GM23338 (cell line): ENCODE measurements at regions not wholly inside any gene's neighbourhood (a gene's known extent, or its start where the extent isn't known, plus 50 kb on each side); places are given as distances from the start of the nearest gene placed in this dataset.

Experiments
- ATAC-seq: fragments of 200-7000 bp; cut with Tn5 transposase; 3 replicates; pipeline ENCODE4 v1.9.1; 2020
- DNase-seq: peaks from one replicate; pipeline ENCODE4 v3.0.0-alpha.2; 2015; ENCODE audit warnings: low spot score
- H2AFZ ChIP-seq: fragments of 200-600 bp; sonication (generic); 2 replicates; pipeline ENCODE4 v1.8.0; 2016; ENCODE audit warnings: antibody characterized with exemption, mild to moderate bottlenecking, moderate library complexity
- H3F3A ChIP-seq: fragments of 200-600 bp; sonication (generic); replicated peaks from 2 replicates; pipeline ENCODE4 v1.8.0; 2017; ENCODE audit warnings: antibody characterized with exemption, mixed run types, low read depth
- H3K27ac ChIP-seq: fragments of 200-600 bp; sonication (generic); 2 replicates; pipeline ENCODE4 v1.6.1; 2016; ENCODE audit warnings: low read depth
- H3K27me3 ChIP-seq: fragments of 200-600 bp; sonication (generic); 2 replicates; pipeline ENCODE4 v1.8.0; 2016; ENCODE audit warnings: mild to moderate bottlenecking, mixed run types, moderate library complexity; ENCODE audit not compliant: insufficient read depth
- H3K36me3 ChIP-seq: fragments of 200-600 bp; sonication (generic); 2 replicates; pipeline ENCODE4 v1.8.0; 2016; ENCODE audit warnings: mild to moderate bottlenecking; ENCODE audit not compliant: insufficient read depth
- H3K4me1 ChIP-seq: fragments of 200-600 bp; sonication (generic); 2 replicates; pipeline ENCODE4 v1.8.0; 2016; ENCODE audit warnings: mild to moderate bottlenecking, moderate library complexity; ENCODE audit not compliant: insufficient read depth
- H3K4me2 ChIP-seq: fragments of 200-600 bp; sonication (generic); 2 replicates; pipeline ENCODE4 v1.7.1; 2017; ENCODE audit warnings: mixed run types
- H3K4me3 ChIP-seq: fragments of 200-600 bp; sonication (generic); 2 replicates; pipeline ENCODE4 v1.6.1; 2016; ENCODE audit warnings: mixed run types
- H3K79me2 ChIP-seq: fragments of 200-600 bp; sonication (generic); replicated peaks from 2 replicates; pipeline ENCODE4 v1.8.0; 2017; ENCODE audit warnings: mild to moderate bottlenecking; ENCODE audit not compliant: insufficient read depth
- H3K9me2 ChIP-seq: fragments of 200-600 bp; sonication (generic); 2 replicates; pipeline ENCODE4 v1.8.0; 2017; ENCODE audit not compliant: insufficient read depth
- H4K20me1 ChIP-seq: fragments of 200-600 bp; sonication (generic); replicated peaks from 2 replicates; pipeline ENCODE4 v1.8.0; 2017; ENCODE audit warnings: mild to moderate bottlenecking; ENCODE audit not compliant: insufficient read depth
- H3K27ac Mint-ChIP-seq: 2 replicates; pipeline ENCODE4 v1.8.0; 2020; ENCODE audit warnings: inconsistent platforms, mild to moderate bottlenecking, moderate library complexity, mixed read lengths
- H3K27me3 Mint-ChIP-seq: 3 replicates; pipeline ENCODE4 v1.8.0; 2022; ENCODE audit warnings: low read depth, mild to moderate bottlenecking, moderate library complexity, mixed read lengths, inconsistent platforms; ENCODE audit not compliant: insufficient read depth, poor library complexity
- H3K36me3 Mint-ChIP-seq: 3 replicates; pipeline ENCODE4 v1.8.0; 2021; ENCODE audit warnings: low read depth, mild to moderate bottlenecking, inconsistent platforms, moderate library complexity, mixed read lengths
- H3K4me1 Mint-ChIP-seq: 3 replicates; pipeline ENCODE4 v1.8.0; 2020; ENCODE audit warnings: mild to moderate bottlenecking, inconsistent platforms, mixed read lengths
- H3K4me3 Mint-ChIP-seq: 3 replicates; pipeline ENCODE4 v1.8.0; 2021; ENCODE audit warnings: moderate library complexity, mild to moderate bottlenecking, inconsistent platforms, mixed read lengths
- H3K9me3 Mint-ChIP-seq: 3 replicates; pipeline ENCODE4 v1.8.0; 2020; ENCODE audit warnings: moderate library complexity, mild to moderate bottlenecking, inconsistent platforms, mixed read lengths
- CREB1 ChIP-seq: fragments of 250-450 bp; sonication (Bioruptor Pico); IDR thresholded peaks from 2 replicates; pipeline ENCODE4 v1.5.0; 2020; ENCODE audit warnings: low read depth, mild to moderate bottlenecking, moderate library complexity
- JUNB ChIP-seq: IDR thresholded peaks from one replicate; pipeline ENCODE4 v1.6.1; 2016; ENCODE audit warnings: antibody characterized with exemption; ENCODE audit not compliant: unreplicated experiment
- NANOG ChIP-seq: IDR thresholded peaks from 2 replicates; pipeline ENCODE4 v1.6.1; 2016; ENCODE audit warnings: antibody characterized with exemption, borderline replicate concordance
- REST ChIP-seq: IDR thresholded peaks from one replicate; pipeline ENCODE4 v1.6.1; 2018; ENCODE audit warnings: antibody characterized with exemption; ENCODE audit not compliant: unreplicated experiment
- STAT1 ChIP-seq: IDR thresholded peaks from one replicate; pipeline ENCODE4 v1.6.1; 2016; ENCODE audit warnings: antibody characterized with exemption; ENCODE audit not compliant: unreplicated experiment
- ZNF114 ChIP-seq: fragments of 250-450 bp; sonication (Bioruptor Pico); IDR thresholded peaks from 2 replicates; pipeline ENCODE4 v1.5.0; 2020; ENCODE audit warnings: mild to moderate bottlenecking, moderate library complexity

- Histone ChIP-seq H3K36me3 (no peaks in the 10 kb centered on the region), H3K27me3 (no peaks in the 10 kb centered on the region), H3K27ac (peak overlapping the region; percentile 40), H4K20me1 (no peaks in the 10 kb centered on the region), H3K79me2 (no peaks in the 10 kb centered on the region), H3F3A (0 out of 2 replicates have a peak, but pooled peaks cover 4% of the 10 kb centered on the region), H3K9me2 (0 out of 2 replicates have a peak, but pooled peaks cover 10% of the 10 kb centered on the region), H3K4me3 (no peak overlapping the region), H2AFZ (peak overlapping the region; percentile 3; the same call in 1 of the 2 replicates), H3K4me1 (peaks cover 22% of the 10 kb centered on the region), H3K4me2 (peak overlapping the region; percentile 60)
- Mint-ChIP-seq H3K9me3 (no peaks in the 10 kb centered on the region; the same call in 2 of the 3 replicates), H3K27ac (peak overlapping the region; percentile 75), H3K4me1 (peaks cover 24% of the 10 kb centered on the region), H3K36me3 (no peaks in the 10 kb centered on the region), H3K27me3 (peaks cover 2% of the 10 kb centered on the region), H3K4me3 (no peak overlapping the region)
- DNase-seq (peak; percentile 15), ATAC-seq (peak; percentile 89)
- no peak for TF ChIP-seq JUNB
- TF ChIP-seq CREB1, result no peak
- TF ChIP-seq STAT1, result no peak
These were observed 92.8 kb downstream of the RASSF10 start for GRCh38 chr11:13101644-13102512.

- Mint-ChIP-seq H3K27me3 (peaks cover 2% of the 10 kb centered on the region), H3K4me1 (peaks cover 24% of the 10 kb centered on the region)
- H3K4me2 ChIP-seq, result peak overlapping the region; percentile 60
These were observed 93.4 kb downstream of the RASSF10 start for GRCh38 chr11:13102513-13102840.

More at GRCh38 chr11:13102513-13102840, 93.4 kb downstream of the RASSF10 start:
- H3F3A ChIP-seq, result 0 out of 2 replicates have a peak, but pooled peaks cover 4% of the 10 kb centered on the region
- TF ChIP-seq STAT1, result no peak
- no peak for TF ChIP-seq ZNF114
- no peak for TF ChIP-seq JUNB
- no peak for TF ChIP-seq CREB1
- no peak for TF ChIP-seq REST
- TF ChIP-seq NANOG, result no peak
- ATAC-seq, result no peak
- H3K4me1 ChIP-seq, result peaks cover 22% of the 10 kb centered on the region
- H3K27ac ChIP-seq, result peak overlapping the region; percentile 40
- H3K36me3 ChIP-seq, result no peaks in the 10 kb centered on the region
- Mint-ChIP-seq H3K27ac (peak overlapping the region; percentile 75), H3K36me3 (no peaks in the 10 kb centered on the region), H3K4me3 (no peak overlapping the region), H3K9me3 (no peaks in the 10 kb centered on the region; the same call in 2 of the 3 replicates)
- 0 out of 2 replicates have a peak, but pooled peaks cover 13% of the 10 kb centered on the region for H3K9me2 ChIP-seq
- no peak overlapping the region for H3K4me3 ChIP-seq
- H3K79me2 ChIP-seq, result no peaks in the 10 kb centered on the region
- no peaks in the 10 kb centered on the region for H4K20me1 ChIP-seq
- H3K27me3 ChIP-seq, result no peaks in the 10 kb centered on the region
- DNase-seq, result no peak
- H2AFZ ChIP-seq, result 0 out of 2 replicates have a peak overlapping the region, but pooled peaks have one; percentile 3
